ENCODE measurements at regions not wholly inside any gene's neighbourhood (a gene's known extent, or its start where the extent isn't known, plus 50 kb on each side); places are given as distances from the start of the nearest gene placed in this dataset.

GRCh38 chr2:126579868-126580267 is 76.1 kb upstream of the GYPC start:
- no peak for TF ChIP-seq CTCF (IDR thresholded peaks at IDR 0.05; ENCODE audit: poor library complexity)
- no peak for TF ChIP-seq EZH2 (IDR thresholded peaks at IDR 0.05; ENCODE audit: borderline replicate concordance)
- no peak for TF ChIP-seq EZH2phosphoT487 (IDR thresholded peaks at IDR 0.05; ENCODE audit: low read depth, severe bottlenecking, unreplicated experiment)
